IMR-90 (cell line): ENCODE measurements at regions not wholly inside any gene's neighbourhood (a gene's known extent, or its start where the extent isn't known, plus 50 kb on each side); places are given as distances from the start of the nearest gene placed in this dataset.

Source experiments
- ATAC-seq: fragments of 200-7000 bp; cut with Tn5 transposase; 2 replicates; pipeline ENCODE4 v1.9.1; 2020; ENCODE audit warnings: low read depth, mild to moderate bottlenecking, moderate library complexity
- BruUV-seq: library from RNA; stranded (reverse); fragments of 400-500 nt; replicated peaks from 2 replicates; lab custom pipeline; 2021; lab: Mats Ljungman, UMichigan
- CTCF ChIA-PET: fragments of 300-600 bp; formaldehyde crosslinking; extraction: SDS; loops from one replicate; lab custom pipeline; 2021; ENCODE audit warnings: antibody characterized with exemption; lab: Yijun Ruan, JAX
- POLR2A ChIA-PET: fragments of 300-600 bp; sonication (Branson Sonifier 250); formaldehyde crosslinking; loops from one replicate; lab custom pipeline; 2022; ENCODE audit warnings: antibody characterized with exemption; ENCODE audit not compliant: unreplicated experiment; lab: Charles Lee
- DNase-seq: peaks from one replicate; pipeline ENCODE4 v3.0.0; 2013
- H2AFZ ChIP-seq: replicated peaks from 2 replicates; pipeline ENCODE3; 2013; ENCODE audit warnings: low read length, mild to moderate bottlenecking; ENCODE audit not compliant: poor library complexity
- H2AK5ac ChIP-seq: 2 replicates; pipeline ENCODE4 v1.6.1; 2013; ENCODE audit warnings: low read depth, low read length, inconsistent platforms
- H2AK9ac ChIP-seq: replicated peaks from 2 replicates; pipeline ENCODE3; 2013; ENCODE audit warnings: mild to moderate bottlenecking, low read depth, low read length, moderate library complexity; ENCODE audit not compliant: poor library complexity
- H2BK120ac ChIP-seq: 2 replicates; pipeline ENCODE4 v1.6.1; 2013; ENCODE audit warnings: low read depth, low read length, inconsistent platforms
- H2BK15ac ChIP-seq: 3 replicates; pipeline ENCODE4 v1.6.1; 2013; ENCODE audit warnings: low read depth, low read length, inconsistent platforms
- H2BK20ac ChIP-seq: 2 replicates; pipeline ENCODE4 v1.6.1; 2013; ENCODE audit warnings: low read depth, mild to moderate bottlenecking, inconsistent platforms, low read length, moderate library complexity
- H2BK5ac ChIP-seq: 2 replicates; pipeline ENCODE4 v1.6.1; 2013; ENCODE audit warnings: mild to moderate bottlenecking, low read depth, low read length, inconsistent platforms; ENCODE audit not compliant: poor library complexity, severe bottlenecking
- H3K14ac ChIP-seq: replicated peaks from 2 replicates; pipeline ENCODE4 v1.6.1; 2013; ENCODE audit warnings: low read depth, low read length, inconsistent platforms
- H3K18ac ChIP-seq: 2 replicates; pipeline ENCODE4 v1.6.1; 2013; ENCODE audit warnings: low read depth, low read length, control low read depth
- H3K23ac ChIP-seq: 2 replicates; pipeline ENCODE4 v1.6.1; 2013; ENCODE audit warnings: low read depth, low read length, inconsistent platforms
- H3K27ac ChIP-seq: 2 replicates; pipeline ENCODE4 v1.5.1; 2013; ENCODE audit warnings: mild to moderate bottlenecking, control low read depth, low read length; ENCODE audit not compliant: insufficient read depth
- H3K27me3 ChIP-seq: 2 replicates; pipeline ENCODE4 v1.6.1; 2013; ENCODE audit warnings: low read length; ENCODE audit not compliant: control insufficient read depth, insufficient read depth
- H3K36me3 ChIP-seq: 2 replicates; pipeline ENCODE4 v1.6.1; 2013; ENCODE audit warnings: low read length, mixed read lengths; ENCODE audit not compliant: control insufficient read depth, insufficient read depth
- H3K4ac ChIP-seq: 2 replicates; pipeline ENCODE4 v1.6.1; 2013; ENCODE audit warnings: low read depth, low read length, inconsistent platforms
- H3K4me1 ChIP-seq: 2 replicates; pipeline ENCODE4 v1.6.1; 2013; ENCODE audit warnings: low read length, mixed read lengths; ENCODE audit not compliant: control insufficient read depth, insufficient read depth
- H3K4me2 ChIP-seq: 2 replicates; pipeline ENCODE4 v1.6.1; 2013; ENCODE audit warnings: low read depth, mild to moderate bottlenecking, control low read depth, low read length, moderate library complexity
- H3K4me3 ChIP-seq: 2 replicates; pipeline ENCODE4 v1.5.1; 2013; ENCODE audit warnings: low read depth, mild to moderate bottlenecking, control low read depth, low read length, moderate library complexity; ENCODE audit not compliant: insufficient read depth
- H3K56ac ChIP-seq: 2 replicates; pipeline ENCODE4 v1.6.1; 2013; ENCODE audit warnings: low read length, inconsistent platforms; ENCODE audit not compliant: insufficient read depth; ENCODE audit errors: extremely low read depth
- H3K79me1 ChIP-seq, 2 experiments: 2 replicates each; pipeline ENCODE4 v1.6.1; 2013; ENCODE audit warnings: low read length in 2 of 2, inconsistent platforms in 1 of 2, low read depth in 1 of 2
- H3K9ac ChIP-seq: 2 replicates; pipeline ENCODE4 v1.6.1; 2013; ENCODE audit warnings: low read depth, low read length, control low read depth
- H3K9me1 ChIP-seq: 2 replicates; pipeline ENCODE4 v1.6.1; 2013; ENCODE audit warnings: low read length, inconsistent platforms; ENCODE audit not compliant: insufficient read depth
- H3K9me3 ChIP-seq: 2 replicates; pipeline ENCODE4 v1.6.1; 2013; ENCODE audit warnings: low read length; ENCODE audit not compliant: control insufficient read depth, insufficient read depth
- H4K20me1 ChIP-seq: 2 replicates; pipeline ENCODE4 v1.6.1; 2013; ENCODE audit warnings: low read length, inconsistent platforms; ENCODE audit not compliant: insufficient read depth
- H4K5ac ChIP-seq: 2 replicates; pipeline ENCODE4 v1.6.1; 2013; ENCODE audit warnings: mild to moderate bottlenecking, low read depth, low read length, control low read depth
- H4K8ac ChIP-seq, 2 experiments: 2 replicates each; pipeline ENCODE4 v1.6.1; 2013; ENCODE audit warnings: low read depth in 2 of 2, low read length in 2 of 2, control low read depth in 1 of 2, inconsistent platforms in 1 of 2
- H4K91ac ChIP-seq: 2 replicates; pipeline ENCODE4 v1.6.1; 2013; ENCODE audit warnings: low read depth, low read length, inconsistent platforms; ENCODE audit not compliant: insufficient read depth
- BHLHE40 ChIP-seq: fragments of 150-350 bp; IDR thresholded peaks from 2 replicates; pipeline ENCODE4 v1.6.1; 2016; ENCODE audit warnings: mild to moderate bottlenecking, low read depth, low read length
- CHD1 ChIP-seq: IDR thresholded peaks from 2 replicates; pipeline ENCODE4 v1.6.1; 2012; ENCODE audit warnings: low read depth, low read length, improper control_type of control experiment
- FOS ChIP-seq: fragments of 150-350 bp; IDR thresholded peaks from 2 replicates; pipeline ENCODE4 v1.6.1; 2016; ENCODE audit warnings: low read depth, low read length
- MAFK ChIP-seq: IDR thresholded peaks from 2 replicates; pipeline ENCODE4 v1.6.1; 2012; ENCODE audit warnings: low read depth, low read length, improper control_type of control experiment
- MXI1 ChIP-seq: IDR thresholded peaks from 2 replicates; pipeline ENCODE4 v1.6.1; 2012; ENCODE audit warnings: low read depth, mild to moderate bottlenecking, low read length, moderate library complexity, borderline replicate concordance
- NFE2L2 ChIP-seq: fragments of 150-350 bp; IDR thresholded peaks from 2 replicates; pipeline ENCODE4 v1.6.1; 2016; ENCODE audit warnings: low read depth, mild to moderate bottlenecking, low read length
- WGBS, 2 experiments: methylation state at CpG; one replicate each; pipeline versions ENCODE4 v1.1.5 to v1.1.7; 2013; ENCODE audit warnings: missing lambda C conversion rate in 2 of 2; ENCODE audit not compliant: insufficient read length in 1 of 2; ENCODE audit errors: extremely low coverage in 2 of 2; 5-methylcytosine and 5-hydroxymethylcytosine counted together
- dilution Hi-C: fragments of 300-500 bp; cut with HindIII; formaldehyde crosslinking; loops from one replicate; pipeline ENCODE4 v1.14.3; 2018; ENCODE audit warnings: low sequenced_read_pairs; ENCODE audit not compliant: unreplicated experiment
- in situ Hi-C: fragments of 300-500 bp; cut with MboI; formaldehyde crosslinking; loops from 3 replicates; pipeline ENCODE4 v1.14.3; 2019; ENCODE audit warnings: low sequenced_read_pairs, inconsistent platforms, mixed read lengths
- intact Hi-C: fragments of 100-400 bp; cut with micrococcal nuclease; formaldehyde crosslinking; loops from 2 replicates; pipeline ENCODE4 v1.10.0; 2022
- TF ChIP-seq, protein P1 (sequence below): fragments of 150-350 bp; IDR thresholded peaks from 2 replicates; pipeline ENCODE4 v1.6.1; 2016; ENCODE audit warnings: low read depth, mild to moderate bottlenecking, low read length, moderate library complexity, borderline replicate concordance
- TF ChIP-seq, protein P2 (sequence below): fragments of 150-350 bp; IDR thresholded peaks from 2 replicates; pipeline ENCODE4 v1.6.1; 2017; ENCODE audit warnings: mild to moderate bottlenecking, antibody characterized with exemption, low read length, low read depth

DNA sequence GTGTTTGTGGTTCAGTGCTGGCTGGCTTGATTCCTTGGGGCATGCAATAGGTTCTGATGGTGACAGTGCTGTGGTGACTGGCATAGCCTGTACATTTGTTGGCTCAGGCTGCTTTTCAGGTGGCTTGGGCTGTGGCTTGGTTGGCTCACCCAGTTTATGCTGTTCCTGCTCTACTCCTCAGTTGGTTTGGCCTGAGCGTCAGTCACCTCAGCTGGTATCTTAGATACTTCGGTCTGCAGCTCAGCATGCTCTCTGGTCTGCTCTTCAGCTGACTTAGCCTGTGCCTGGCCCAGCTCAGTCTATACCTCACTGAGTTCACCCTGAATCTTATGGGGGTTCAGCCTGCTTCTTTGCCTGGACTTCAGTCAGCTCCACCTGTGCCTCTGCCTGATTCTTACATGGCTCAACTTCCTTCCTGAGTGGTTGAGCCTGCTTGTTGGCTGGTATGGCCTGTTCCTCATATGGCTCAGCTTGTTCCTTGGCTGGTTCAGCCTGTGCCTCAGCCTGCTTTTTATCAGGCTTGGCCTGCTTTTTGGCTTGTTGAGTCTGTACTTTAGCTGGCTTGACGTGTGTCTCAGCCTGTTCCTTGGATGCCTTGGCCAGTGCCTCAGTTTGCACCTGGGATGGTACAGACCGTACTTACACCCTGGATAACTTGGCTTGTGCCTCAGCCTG is 170.6 kb downstream of the MSN start:
- POLR2A ChIA-PET: no interaction called here
- Histone ChIP-seq H2AK5ac (no peak overlapping the region), H4K91ac (no peak overlapping the region), H3K18ac (no peak overlapping the region), H2BK120ac (no peak overlapping the region), H3K9me1 (no peaks in the 10 kb centered on the region), H2AK9ac (no peak overlapping the region), H2BK20ac (no peak overlapping the region), H3K9ac (no peak overlapping the region), H2BK15ac (no peak overlapping the region), H3K14ac (no peak overlapping the region), H2BK5ac (no peak overlapping the region), H3K4me3 (no peak overlapping the region), H3K23ac (no peak overlapping the region), H3K4me2 (no peak overlapping the region), H4K5ac (no peak overlapping the region), H4K8ac (no peak overlapping the region), H3K79me1 (no peaks in the 10 kb centered on the region), H3K4ac (no peak overlapping the region), H3K56ac (no peak overlapping the region), H3K27ac (no peak overlapping the region), H3K27me3 (peaks cover 4% of the 10 kb centered on the region), H3K36me3 (no peaks in the 10 kb centered on the region), H3K9me3 (no peaks in the 10 kb centered on the region), H2AFZ (peak overlapping the region; percentile 33), H4K20me1 (no peaks in the 10 kb centered on the region), H3K4me1 (no peaks in the 10 kb centered on the region)
- DNase-seq (no peak), ATAC-seq (no peak)
- dilution Hi-C loops: no loop called here
- in situ Hi-C loops: no loop called here
- intact Hi-C loops: no loop called here
- no TSS peak for BruUV-seq
- CTCF ChIA-PET: no interaction called here
- WGBS, 2 experiments: 52% methylated on average over 2 of the region's 4 CpGs; no CpG with 5 or more reads in 1 of the 2 experiments
- TF ChIP-seq BHLHE40 (no peak), CHD1 (no peak), MAFK (no peak), FOS (no peak), NFE2L2 (no peak), MXI1 (no peak)
- TF ChIP-seq, protein P1, sequence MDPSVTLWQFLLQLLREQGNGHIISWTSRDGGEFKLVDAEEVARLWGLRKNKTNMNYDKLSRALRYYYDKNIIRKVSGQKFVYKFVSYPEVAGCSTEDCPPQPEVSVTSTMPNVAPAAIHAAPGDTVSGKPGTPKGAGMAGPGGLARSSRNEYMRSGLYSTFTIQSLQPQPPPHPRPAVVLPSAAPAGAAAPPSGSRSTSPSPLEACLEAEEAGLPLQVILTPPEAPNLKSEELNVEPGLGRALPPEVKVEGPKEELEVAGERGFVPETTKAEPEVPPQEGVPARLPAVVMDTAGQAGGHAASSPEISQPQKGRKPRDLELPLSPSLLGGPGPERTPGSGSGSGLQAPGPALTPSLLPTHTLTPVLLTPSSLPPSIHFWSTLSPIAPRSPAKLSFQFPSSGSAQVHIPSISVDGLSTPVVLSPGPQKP: no peak
- TF ChIP-seq, protein P2, sequence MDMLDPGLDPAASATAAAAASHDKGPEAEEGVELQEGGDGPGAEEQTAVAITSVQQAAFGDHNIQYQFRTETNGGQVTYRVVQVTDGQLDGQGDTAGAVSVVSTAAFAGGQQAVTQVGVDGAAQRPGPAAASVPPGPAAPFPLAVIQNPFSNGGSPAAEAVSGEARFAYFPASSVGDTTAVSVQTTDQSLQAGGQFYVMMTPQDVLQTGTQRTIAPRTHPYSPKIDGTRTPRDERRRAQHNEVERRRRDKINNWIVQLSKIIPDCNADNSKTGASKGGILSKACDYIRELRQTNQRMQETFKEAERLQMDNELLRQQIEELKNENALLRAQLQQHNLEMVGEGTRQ: no peak
